ENCODE measurements at regions not wholly inside any gene's neighbourhood (a gene's known extent, or its start where the extent isn't known, plus 50 kb on each side); places are given as distances from the start of the nearest gene placed in this dataset.
"Not testable (repeated sequence)": the region's sequence is repeated elsewhere in the genome, so short reads cannot be mapped to it uniquely, and the experiment has no call there.

DNA sequence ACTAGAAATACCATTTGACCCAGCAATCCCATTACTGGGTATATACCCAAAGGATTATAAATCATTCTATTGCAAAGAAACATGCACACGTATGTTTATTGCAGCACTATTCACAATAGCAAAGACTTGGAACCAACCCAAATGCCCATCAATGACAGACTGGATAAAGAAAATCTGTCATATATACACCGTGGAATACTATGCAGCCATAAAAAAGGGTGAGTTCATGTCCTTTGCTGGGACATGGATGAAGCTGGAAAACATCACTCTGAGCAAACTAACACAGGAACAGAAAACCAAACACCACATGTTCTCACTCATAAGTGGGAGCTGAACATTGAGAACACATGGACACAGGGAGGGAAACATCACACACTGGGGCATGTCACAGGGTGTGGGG, 180.7 kb upstream of the IRX4 start:
- not testable (repeated sequence) for TF ChIP-seq POLR2AphosphoS5, POLR2A, EP300 (IDR thresholded peaks at IDR 0.05)
- TF ChIP-seq, protein P1, sequence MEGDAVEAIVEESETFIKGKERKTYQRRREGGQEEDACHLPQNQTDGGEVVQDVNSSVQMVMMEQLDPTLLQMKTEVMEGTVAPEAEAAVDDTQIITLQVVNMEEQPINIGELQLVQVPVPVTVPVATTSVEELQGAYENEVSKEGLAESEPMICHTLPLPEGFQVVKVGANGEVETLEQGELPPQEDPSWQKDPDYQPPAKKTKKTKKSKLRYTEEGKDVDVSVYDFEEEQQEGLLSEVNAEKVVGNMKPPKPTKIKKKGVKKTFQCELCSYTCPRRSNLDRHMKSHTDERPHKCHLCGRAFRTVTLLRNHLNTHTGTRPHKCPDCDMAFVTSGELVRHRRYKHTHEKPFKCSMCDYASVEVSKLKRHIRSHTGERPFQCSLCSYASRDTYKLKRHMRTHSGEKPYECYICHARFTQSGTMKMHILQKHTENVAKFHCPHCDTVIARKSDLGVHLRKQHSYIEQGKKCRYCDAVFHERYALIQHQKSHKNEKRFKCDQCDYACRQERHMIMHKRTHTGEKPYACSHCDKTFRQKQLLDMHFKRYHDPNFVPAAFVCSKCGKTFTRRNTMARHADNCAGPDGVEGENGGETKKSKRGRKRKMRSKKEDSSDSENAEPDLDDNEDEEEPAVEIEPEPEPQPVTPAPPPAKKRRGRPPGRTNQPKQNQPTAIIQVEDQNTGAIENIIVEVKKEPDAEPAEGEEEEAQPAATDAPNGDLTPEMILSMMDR (IDR thresholded peaks at IDR 0.05): not testable (repeated sequence)

All from suprapubic skin (tissue), 4 donors.